Osteoblast (primary cell): ENCODE measurements at regions not wholly inside any gene's neighbourhood (a gene's known extent, or its start where the extent isn't known, plus 50 kb on each side); places are given as distances from the start of the nearest gene placed in this dataset.

Source experiments
- DNase-seq: peaks from one replicate; pipeline ENCODE4 v3.0.0; 2011; ENCODE audit warnings: low spot score, mixed read lengths; ENCODE audit not compliant: insufficient read length; ENCODE audit errors: missing footprints
- H2AFZ ChIP-seq: 2 replicates; pipeline ENCODE4 v1.6.0; 2011; ENCODE audit warnings: mild to moderate bottlenecking, low read length
- H3K27ac ChIP-seq: 2 replicates; pipeline ENCODE4 v1.5.1; 2011; ENCODE audit warnings: mild to moderate bottlenecking, low read depth, low read length, moderate library complexity
- H3K27me3 ChIP-seq: 2 replicates; pipeline ENCODE4 v1.6.0; 2012; ENCODE audit warnings: mild to moderate bottlenecking, control low read depth, inconsistent platforms, low read length, moderate library complexity; ENCODE audit not compliant: insufficient read depth
- H3K36me3 ChIP-seq: 2 replicates; pipeline ENCODE4 v1.5.1; 2011; ENCODE audit warnings: mild to moderate bottlenecking, low read length, control low read depth, moderate library complexity; ENCODE audit not compliant: insufficient read depth
- H3K4me1 ChIP-seq: 2 replicates; pipeline ENCODE4 v1.5.1; 2011; ENCODE audit warnings: mild to moderate bottlenecking, low read length, control low read depth, moderate library complexity; ENCODE audit not compliant: insufficient read depth
- H3K4me2 ChIP-seq: 2 replicates; pipeline ENCODE4 v1.6.0; 2011; ENCODE audit warnings: mild to moderate bottlenecking, low read length; ENCODE audit not compliant: insufficient read depth
- H3K4me3 ChIP-seq: fragments of 200-600 bp; sonication (generic); 3 replicates; pipeline ENCODE4 v1.5.1; 2012; ENCODE audit warnings: mild to moderate bottlenecking, low read length, inconsistent platforms; ENCODE audit not compliant: insufficient read depth
- H3K79me2 ChIP-seq: 2 replicates; pipeline ENCODE4 v1.6.0; 2012; ENCODE audit warnings: mild to moderate bottlenecking, low read length, control low read depth, inconsistent platforms; ENCODE audit not compliant: insufficient read depth
- H3K9me3 ChIP-seq: 2 replicates; pipeline ENCODE4 v1.5.1; 2011; ENCODE audit warnings: low read depth, low read length, control low read depth
- H4K20me1 ChIP-seq: 2 replicates; pipeline ENCODE4 v1.6.0; 2012; ENCODE audit warnings: mild to moderate bottlenecking, low read length, control low read depth; ENCODE audit not compliant: insufficient read depth
- CTCF ChIP-seq: IDR thresholded peaks from 2 replicates; pipeline ENCODE4 v1.5.1; 2011; ENCODE audit warnings: mild to moderate bottlenecking, low read depth, low read length, moderate library complexity; ENCODE audit errors: extremely low read depth

GRCh38 chr18:41842886-41843285 is 112.1 kb upstream of the PIK3C3 start:
- H3K9me3 ChIP-seq: no peaks in the 10 kb centered on the region
- H3K79me2 ChIP-seq: no peaks in the 10 kb centered on the region
- no peaks in the 10 kb centered on the region for H3K4me1 ChIP-seq
- no peak overlapping the region for H3K27ac ChIP-seq
- no peak overlapping the region for H2AFZ ChIP-seq
- no peak for DNase-seq
- H3K4me3 ChIP-seq: no peak overlapping the region
- H3K27me3 ChIP-seq: no peaks in the 10 kb centered on the region
- no peak overlapping the region for H3K4me2 ChIP-seq
- H3K36me3 ChIP-seq: no peaks in the 10 kb centered on the region
- H4K20me1 ChIP-seq: no peaks in the 10 kb centered on the region
- TF ChIP-seq CTCF: no peak

GRCh38 chr18:41829647-41830516 is 125.2 kb upstream of the PIK3C3 start:
- H3K27ac ChIP-seq: no peak overlapping the region
- no peak overlapping the region for H3K4me3 ChIP-seq
- no peak for TF ChIP-seq CTCF
- H4K20me1 ChIP-seq: no peaks in the 10 kb centered on the region
- H3K79me2 ChIP-seq: no peaks in the 10 kb centered on the region
- no peak overlapping the region for H3K4me2 ChIP-seq
- H3K4me1 ChIP-seq: no peaks in the 10 kb centered on the region
- H3K9me3 ChIP-seq: no peaks in the 10 kb centered on the region
- H2AFZ ChIP-seq: no peak overlapping the region
- no peaks in the 10 kb centered on the region for H3K27me3 ChIP-seq
- no peaks in the 10 kb centered on the region for H3K36me3 ChIP-seq
- no peak for DNase-seq

GRCh38 chr18:41828137-41828536 is 126.9 kb upstream of the PIK3C3 start:
- H3K79me2 ChIP-seq: no peaks in the 10 kb centered on the region
- no peak overlapping the region for H2AFZ ChIP-seq
- no peak overlapping the region for H3K4me3 ChIP-seq
- TF ChIP-seq CTCF: no peak
- DNase-seq: no peak
- no peak overlapping the region for H3K27ac ChIP-seq
- H3K27me3 ChIP-seq: no peaks in the 10 kb centered on the region
- no peaks in the 10 kb centered on the region for H3K4me1 ChIP-seq
- H4K20me1 ChIP-seq: no peaks in the 10 kb centered on the region
- no peak overlapping the region for H3K4me2 ChIP-seq
- H3K36me3 ChIP-seq: no peaks in the 10 kb centered on the region
- no peaks in the 10 kb centered on the region for H3K9me3 ChIP-seq

- H3K36me3 ChIP-seq: no peaks in the 10 kb centered on the region
- H3K4me1 ChIP-seq: no peaks in the 10 kb centered on the region
- H3K79me2 ChIP-seq: no peaks in the 10 kb centered on the region
- no peak for DNase-seq
- no peak overlapping the region for H3K4me2 ChIP-seq
- no peak for TF ChIP-seq CTCF
- no peaks in the 10 kb centered on the region for H3K9me3 ChIP-seq
- H3K27ac ChIP-seq: no peak overlapping the region
- no peak overlapping the region for H3K4me3 ChIP-seq
- H2AFZ ChIP-seq: no peak overlapping the region
- no peaks in the 10 kb centered on the region for H3K27me3 ChIP-seq
- no peaks in the 10 kb centered on the region for H4K20me1 ChIP-seq
Observed at GRCh38 chr18:41820784-41821183, 134.2 kb upstream of the PIK3C3 start.
